B cell (primary cell): ENCODE measurements at regions not wholly inside any gene's neighbourhood (a gene's known extent, or its start where the extent isn't known, plus 50 kb on each side); places are given as distances from the start of the nearest gene placed in this dataset.

Experiments used
- ATAC-seq: fragments of 200-7000 bp; cut with Tn5 transposase; one replicate; pipeline ENCODE4 v1.10.0; 2021; ENCODE audit warnings: low read depth, mild to moderate bottlenecking, moderate number of reproducible peaks, moderate library complexity
- CTCF ChIA-PET: fragments of 350-600 bp; sonication (Branson Sonifier 250); formaldehyde crosslinking; loops from one replicate; lab custom pipeline; 2021; ENCODE audit warnings: antibody characterized with exemption, inconsistent platforms; lab: Charles Lee
- POLR2A ChIA-PET: fragments of 350-600 bp; sonication (Branson Sonifier 250); formaldehyde crosslinking; loops from one replicate; lab custom pipeline; 2021; ENCODE audit warnings: antibody characterized with exemption; lab: Charles Lee
- DNase-seq: peaks from one replicate; pipeline ENCODE4 v3.0.0; 2013
- H2AFZ ChIP-seq: 2 replicates; pipeline ENCODE4 v1.6.1; 2012; ENCODE audit warnings: mild to moderate bottlenecking, low read depth, low read length; ENCODE audit not compliant: insufficient read depth, poor library complexity, severe bottlenecking
- H3K27ac ChIP-seq, 2 donors: 1 replicate in 1 of 2; 2 replicates in 1 of 2; pipeline ENCODE4 v1.5.1; 2012 to 2013; ENCODE audit warnings: low read length in 2 of 2, mild to moderate bottlenecking in 2 of 2, moderate library complexity in 1 of 2
- H3K27me3 ChIP-seq, 4 experiments: fragments of 200-600 bp in 1 of 4; sonication (generic) in 1 of 4; replicated peaks in 1 of 4; 1 replicate in 2 of 4; 2 replicates in 2 of 4; pipeline versions ENCODE4 v1.6.1 to v1.7.0; 2013 to 2016; ENCODE audit warnings: low read length in 3 of 4, mild to moderate bottlenecking in 2 of 4, mixed read lengths in 1 of 4, moderate library complexity in 1 of 4; ENCODE audit not compliant: insufficient read depth in 4 of 4, control insufficient read depth in 3 of 4; ENCODE audit errors: control extremely low read depth in 1 of 4
- H3K36me3 ChIP-seq, 2 experiments: replicated peaks in 1 of 2; 1 replicate in 1 of 2; 2 replicates in 1 of 2; pipeline versions ENCODE4 v1.6.1 to v1.7.1; 2013; ENCODE audit warnings: low read length in 1 of 2; ENCODE audit not compliant: insufficient read depth in 2 of 2, control insufficient read depth in 1 of 2; ENCODE audit errors: control extremely low read depth in 1 of 2, extremely low read depth in 1 of 2
- H3K4me1 ChIP-seq, 2 donors: fragments of 200-600 bp in 1 of 2; sonication (generic) in 1 of 2; 1 replicate in 1 of 2; 2 replicates in 1 of 2; pipeline versions ENCODE4 v1.5.1 to v1.6.1; 2013 to 2017; ENCODE audit warnings: low read length in 2 of 2; ENCODE audit not compliant: control insufficient read depth in 2 of 2, insufficient read depth in 2 of 2
- H3K4me2 ChIP-seq: replicated peaks from 2 replicates; pipeline ENCODE3; 2012; ENCODE audit warnings: mild to moderate bottlenecking, low read depth, low read length; ENCODE audit not compliant: poor library complexity, severe bottlenecking
- H3K4me3 ChIP-seq, 5 experiments: fragments of 200-600 bp in 1 of 5; sonication (generic) in 1 of 5; 1 replicate in 3 of 5; 2 replicates in 2 of 5; pipeline versions ENCODE4 v1.5.1 to v1.7.0; 2011 to 2016; ENCODE audit warnings: low read length in 4 of 5, mild to moderate bottlenecking in 4 of 5, low read depth in 2 of 5, control low read depth in 1 of 5, moderate library complexity in 1 of 5; ENCODE audit not compliant: insufficient read depth in 1 of 5; ENCODE audit errors: control extremely low read depth in 1 of 5, extremely low read depth in 1 of 5
- H3K79me2 ChIP-seq: fragments of 200-600 bp; sonication (generic); one replicate; pipeline ENCODE4 v1.6.0; 2016; ENCODE audit warnings: low read length; ENCODE audit not compliant: control insufficient read depth, insufficient read depth
- H3K9ac ChIP-seq: fragments of 200-600 bp; sonication (generic); 2 replicates; pipeline ENCODE4 v1.6.1; 2017; ENCODE audit warnings: mild to moderate bottlenecking, low read length, moderate library complexity
- H3K9me3 ChIP-seq, 3 donors: one replicate each; pipeline versions ENCODE4 v1.6.1 to v1.7.1; 2013; ENCODE audit warnings: low read length in 2 of 3; ENCODE audit not compliant: control insufficient read depth in 2 of 3, insufficient read depth in 1 of 3; ENCODE audit errors: control extremely low read depth in 1 of 3
- H4K20me1 ChIP-seq: 2 replicates; pipeline ENCODE4 v1.6.0; 2012; ENCODE audit warnings: mild to moderate bottlenecking, low read length; ENCODE audit not compliant: insufficient read depth, control insufficient read depth, poor library complexity, severe bottlenecking
- H3K27ac Mint-ChIP-seq: one replicate; pipeline ENCODE4 v1.8.0; 2021; ENCODE audit warnings: mixed read lengths
- H3K27me3 Mint-ChIP-seq: one replicate; pipeline ENCODE4 v1.8.0; 2021; ENCODE audit warnings: mixed read lengths
- H3K4me1 Mint-ChIP-seq: one replicate; pipeline ENCODE4 v1.8.0; 2021; ENCODE audit warnings: mixed read lengths
- H3K4me3 Mint-ChIP-seq: one replicate; pipeline ENCODE4 v1.8.0; 2021; ENCODE audit warnings: mixed read lengths
- H3K9me3 Mint-ChIP-seq: one replicate; pipeline ENCODE4 v1.8.0; 2022; ENCODE audit warnings: mixed read lengths; ENCODE audit not compliant: insufficient read depth
- EZH2 ChIP-seq: IDR thresholded peaks from 2 replicates; pipeline ENCODE4 v1.6.1; 2012; ENCODE audit warnings: borderline replicate concordance, low read depth, mild to moderate bottlenecking, moderate library complexity, low read length; ENCODE audit not compliant: insufficient read depth, poor library complexity, severe bottlenecking
- whole genome bisulfite sequencing: methylation state at CpG from one replicate; pipeline ENCODE4 v1.1.5; 2013; ENCODE audit warnings: missing lambda C conversion rate; ENCODE audit not compliant: insufficient coverage; 5-methylcytosine and 5-hydroxymethylcytosine counted together
- intact Hi-C: fragments of 100-400 bp; cut with micrococcal nuclease; formaldehyde crosslinking; loops from one replicate; pipeline ENCODE4 v1.10.0; 2022
- TF ChIP-seq, protein P1 (sequence below): fragments of 200-600 bp; IDR thresholded peaks from one replicate; pipeline ENCODE4 v1.8.0; 2022; ENCODE audit warnings: antibody characterized with exemption, mild to moderate bottlenecking

DNA sequence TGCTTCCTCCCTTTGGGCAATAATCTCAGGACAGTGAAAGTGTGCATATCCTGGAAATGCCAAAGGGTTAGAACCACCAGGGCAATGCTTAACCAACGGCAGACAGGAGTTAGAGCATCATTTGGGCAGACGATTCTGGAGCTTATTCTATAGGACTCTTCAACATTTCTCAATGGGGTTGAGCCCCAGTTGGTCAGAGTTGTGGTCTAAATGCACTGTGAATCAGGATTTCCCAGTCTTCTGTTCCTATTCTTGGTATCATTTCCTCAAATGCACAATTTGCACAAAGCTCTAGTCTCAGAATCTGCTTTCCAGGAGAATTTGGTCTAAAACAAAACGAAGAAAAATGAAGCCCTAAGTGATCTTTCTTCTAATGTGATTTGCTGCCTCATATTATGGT is 389.6 kb upstream of the JAG1 start:
- no peaks in the 10 kb centered on the region for H3K27me3 Mint-ChIP-seq
- no peak for DNase-seq

DNA sequence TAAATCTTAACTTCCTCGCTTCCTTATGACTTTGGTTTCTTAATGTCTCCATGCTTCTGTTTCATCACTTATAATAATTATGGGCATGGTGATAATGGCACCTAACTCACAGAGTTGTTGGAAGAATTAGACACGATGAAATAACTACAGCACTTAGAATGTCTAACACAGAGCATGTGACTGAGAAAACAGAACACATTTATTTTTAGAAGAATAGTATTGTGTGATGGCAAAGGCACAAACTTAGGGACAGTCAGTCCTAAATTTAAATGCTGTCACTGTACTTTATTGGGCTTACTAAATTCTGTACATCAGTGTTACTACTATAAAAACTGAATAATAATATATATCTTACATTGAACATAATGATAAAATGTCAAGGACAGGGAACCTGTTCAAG is 391.1 kb upstream of the JAG1 start:
- Mint-ChIP-seq H3K4me3 (no peak overlapping the region), H3K27me3 (no peaks in the 10 kb centered on the region), H3K9me3 (peaks cover 2% of the 10 kb centered on the region), H3K27ac (no peak overlapping the region), H3K4me1 (no peaks in the 10 kb centered on the region)
- WGBS, result no CpG with 5 or more reads among the region's 2 CpGs
- ChIA-PET CTCF (no interaction called here), POLR2A (no interaction called here)
- no peaks in the 10 kb centered on the region for H4K20me1 ChIP-seq
- TF ChIP-seq EZH2, result no peak
- TF ChIP-seq, protein P1, sequence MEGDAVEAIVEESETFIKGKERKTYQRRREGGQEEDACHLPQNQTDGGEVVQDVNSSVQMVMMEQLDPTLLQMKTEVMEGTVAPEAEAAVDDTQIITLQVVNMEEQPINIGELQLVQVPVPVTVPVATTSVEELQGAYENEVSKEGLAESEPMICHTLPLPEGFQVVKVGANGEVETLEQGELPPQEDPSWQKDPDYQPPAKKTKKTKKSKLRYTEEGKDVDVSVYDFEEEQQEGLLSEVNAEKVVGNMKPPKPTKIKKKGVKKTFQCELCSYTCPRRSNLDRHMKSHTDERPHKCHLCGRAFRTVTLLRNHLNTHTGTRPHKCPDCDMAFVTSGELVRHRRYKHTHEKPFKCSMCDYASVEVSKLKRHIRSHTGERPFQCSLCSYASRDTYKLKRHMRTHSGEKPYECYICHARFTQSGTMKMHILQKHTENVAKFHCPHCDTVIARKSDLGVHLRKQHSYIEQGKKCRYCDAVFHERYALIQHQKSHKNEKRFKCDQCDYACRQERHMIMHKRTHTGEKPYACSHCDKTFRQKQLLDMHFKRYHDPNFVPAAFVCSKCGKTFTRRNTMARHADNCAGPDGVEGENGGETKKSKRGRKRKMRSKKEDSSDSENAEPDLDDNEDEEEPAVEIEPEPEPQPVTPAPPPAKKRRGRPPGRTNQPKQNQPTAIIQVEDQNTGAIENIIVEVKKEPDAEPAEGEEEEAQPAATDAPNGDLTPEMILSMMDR, result no peak
- H3K4me3 ChIP-seq, result no peak overlapping the region
- intact Hi-C loops, result no loop called here
- ATAC-seq, result no peak
- no peak overlapping the region for H3K27ac ChIP-seq
- no peaks in the 10 kb centered on the region for H3K27me3 ChIP-seq
- H3K79me2 ChIP-seq, result no peaks in the 10 kb centered on the region
- no peak overlapping the region for H3K4me2 ChIP-seq
- no peaks in the 10 kb centered on the region for H3K36me3 ChIP-seq
- no peaks in the 10 kb centered on the region for H3K9me3 ChIP-seq
- H3K4me1 ChIP-seq, result no peaks in the 10 kb centered on the region
- H2AFZ ChIP-seq, result no peak overlapping the region
- H3K9ac ChIP-seq, result no peak overlapping the region
- DNase-seq, result no peak

More for the DNA sequence above, 389.6 kb upstream of the JAG1 start:
- POLR2A ChIA-PET, result no interaction called here
- intact Hi-C loops, result no loop called here
- no peak overlapping the region for H3K27ac Mint-ChIP-seq
- Histone ChIP-seq H3K4me2 (no peak overlapping the region), H3K36me3 (no peaks in the 10 kb centered on the region), H4K20me1 (no peaks in the 10 kb centered on the region), H3K79me2 (no peaks in the 10 kb centered on the region), H3K27me3 (no peaks in the 10 kb centered on the region), H3K9me3 (no peaks in the 10 kb centered on the region), H2AFZ (no peak overlapping the region), H3K4me3 (no peak overlapping the region), H3K9ac (no peak overlapping the region), H3K4me1 (no peaks in the 10 kb centered on the region), H3K27ac (no peak overlapping the region)
- no peak overlapping the region for H3K4me3 Mint-ChIP-seq
- H3K4me1 Mint-ChIP-seq, result no peaks in the 10 kb centered on the region
- TF ChIP-seq EZH2, result no peak
- TF ChIP-seq, protein P1, result no peak
- ATAC-seq, result no peak
- H3K9me3 Mint-ChIP-seq, result peaks cover 2% of the 10 kb centered on the region
- WGBS, result 100% methylated on average over 1 of the region's 3 CpGs
- CTCF ChIA-PET, result no interaction called here
